ENCODE measurements at regions not wholly inside any gene's neighbourhood (a gene's known extent, or its start where the extent isn't known, plus 50 kb on each side); places are given as distances from the start of the nearest gene placed in this dataset.

DNA sequence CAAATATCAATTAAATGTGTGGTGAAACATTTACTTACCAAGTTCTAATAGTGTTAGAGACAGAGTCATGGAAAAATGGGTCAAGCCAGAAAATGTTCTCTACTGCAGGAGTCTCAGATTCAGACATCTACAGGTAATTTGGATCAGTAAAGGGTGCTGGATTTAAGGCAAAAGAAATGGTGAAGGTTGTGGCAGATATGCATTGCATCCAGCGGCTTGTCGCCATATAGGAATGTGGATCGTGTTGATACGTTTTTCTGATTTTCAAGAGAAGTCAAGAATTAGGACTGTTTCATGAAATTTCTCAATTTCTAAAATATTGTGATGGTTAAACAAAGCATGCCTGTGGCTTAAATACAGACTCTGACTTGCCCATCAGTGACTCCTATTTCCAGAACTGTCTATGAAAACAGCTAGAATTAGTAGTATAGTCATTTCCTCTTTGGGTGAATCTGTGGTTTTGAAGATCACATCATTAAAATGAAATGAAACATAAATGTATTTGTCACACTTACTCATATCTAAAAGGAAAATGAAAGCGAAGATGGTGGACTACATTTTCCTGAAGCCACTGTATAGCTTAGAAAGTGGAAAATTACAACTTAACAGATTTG, 110.1 kb upstream of the VEGFC start:
- no peak for DNase-seq (ENCODE audit: low spot score)

DNA sequence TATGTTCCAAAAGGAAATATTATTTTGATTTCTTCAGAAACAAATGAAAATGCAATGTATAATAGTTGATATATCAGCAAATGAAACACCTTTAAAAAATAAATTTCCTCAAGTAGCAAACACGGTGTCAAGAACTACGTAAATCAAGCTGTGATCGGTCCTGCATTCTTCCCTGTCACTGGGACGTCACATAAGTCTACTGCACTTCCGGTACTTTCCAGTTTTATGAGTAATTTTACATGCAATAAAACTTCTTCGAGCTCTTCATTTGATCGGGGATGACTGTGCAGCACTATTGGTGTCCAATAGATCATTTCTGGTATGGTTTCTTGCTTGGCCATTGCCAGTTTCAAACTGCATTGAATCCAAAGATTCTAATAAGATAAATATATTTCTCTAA, 114.0 kb upstream of the VEGFC start:
- DNase-seq (ENCODE audit: low spot score): no peak

DNA sequence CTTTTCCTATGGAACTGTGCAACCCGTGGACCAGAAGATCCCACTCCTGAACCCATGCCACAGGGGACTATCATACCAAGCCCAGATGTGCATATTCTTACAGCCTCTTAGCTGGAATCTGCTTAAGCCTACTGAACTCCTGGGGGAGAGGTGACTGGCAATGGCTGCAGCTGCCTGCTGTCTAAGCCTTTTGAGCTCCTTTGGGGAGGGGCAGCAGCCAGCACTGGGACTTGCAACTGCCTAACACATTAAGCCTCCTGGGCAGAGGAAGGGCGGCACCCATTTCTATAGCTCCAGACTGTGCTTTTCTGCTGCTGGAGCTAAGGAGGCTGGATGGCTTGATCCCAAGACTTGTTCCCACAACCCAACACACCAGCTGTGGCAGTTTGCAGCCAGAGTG, 117.9 kb upstream of the VEGFC start:
- no peak for DNase-seq (ENCODE audit: low spot score)

DNA sequence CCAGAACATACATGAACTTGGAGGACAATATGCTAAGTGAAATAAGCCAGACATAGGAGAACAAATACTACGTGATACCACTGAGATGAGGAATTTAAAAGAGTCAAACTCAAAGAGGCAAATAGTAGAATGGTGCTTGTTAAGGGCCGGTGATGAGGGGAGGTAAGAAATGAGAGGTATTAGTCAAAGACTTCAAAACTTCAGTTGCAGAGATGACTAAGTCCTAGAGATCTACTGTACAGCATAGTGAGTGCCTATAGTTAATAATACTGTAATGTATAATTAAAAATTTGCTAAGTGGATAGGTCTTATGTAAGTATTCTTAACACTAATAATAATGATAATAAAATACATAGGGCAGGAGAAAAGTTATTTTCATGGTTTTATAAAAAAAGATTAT, 126.9 kb upstream of the VEGFC start:
- DNase-seq (ENCODE audit: low spot score): no peak

DNA sequence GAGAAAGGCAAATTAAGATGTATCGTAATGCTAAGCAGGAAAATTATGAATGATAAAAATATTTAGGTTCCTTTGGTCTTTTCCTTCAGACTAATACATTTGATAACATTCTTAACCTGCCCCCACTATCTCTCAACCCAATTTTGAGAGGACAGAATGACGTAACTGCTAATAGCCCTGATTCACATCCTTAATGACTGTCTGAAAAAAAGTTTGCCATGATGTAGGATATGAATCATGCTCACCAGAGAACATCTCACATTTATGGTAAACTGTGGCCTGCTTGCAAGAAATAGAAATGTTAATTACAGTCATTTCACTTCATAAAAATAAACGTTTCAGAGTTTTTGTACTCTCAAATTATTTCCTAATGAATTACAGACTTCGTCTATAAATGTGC, 128.0 kb upstream of the VEGFC start:
- DNase-seq (ENCODE audit: low spot score): no peak

DNA sequence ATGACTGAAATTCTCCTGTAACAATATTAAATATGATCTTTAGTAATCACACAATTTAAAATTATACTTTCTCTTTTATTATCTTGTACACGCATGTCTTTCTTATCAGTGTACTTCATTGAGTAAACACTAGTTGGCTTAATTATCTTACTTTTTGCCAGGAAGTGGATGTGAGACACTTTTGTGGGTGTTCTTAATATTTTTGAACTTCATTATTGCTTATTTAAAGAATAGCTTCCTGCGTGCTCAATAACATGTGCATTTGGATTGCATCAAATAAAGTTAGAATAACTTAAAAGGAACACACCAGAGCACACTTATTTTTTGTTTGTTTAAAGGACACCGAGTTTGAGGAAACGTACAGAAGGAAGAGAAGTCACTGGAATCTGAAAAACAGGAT, 128.5 kb upstream of the VEGFC start:
- DNase-seq (ENCODE audit: low spot score): no peak

DNA sequence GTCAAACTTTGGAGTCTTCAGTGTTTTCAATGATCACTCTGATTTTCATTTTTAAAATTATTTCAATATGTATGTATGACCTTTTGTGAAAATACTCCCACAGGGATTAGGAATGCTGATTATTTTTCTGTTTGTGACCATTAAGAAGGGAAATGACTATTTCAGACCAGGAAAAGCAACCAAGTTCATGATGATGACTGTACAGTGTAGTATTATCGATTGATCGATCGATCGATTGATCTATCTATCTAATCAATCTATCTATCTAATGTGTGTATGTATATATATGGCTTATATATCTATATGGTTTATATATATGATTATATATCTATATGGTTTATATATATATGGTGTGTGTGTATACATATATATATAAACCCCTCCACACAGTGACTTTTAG, 131.5 kb upstream of the VEGFC start:
- no peak for DNase-seq (ENCODE audit: low spot score)

DNA sequence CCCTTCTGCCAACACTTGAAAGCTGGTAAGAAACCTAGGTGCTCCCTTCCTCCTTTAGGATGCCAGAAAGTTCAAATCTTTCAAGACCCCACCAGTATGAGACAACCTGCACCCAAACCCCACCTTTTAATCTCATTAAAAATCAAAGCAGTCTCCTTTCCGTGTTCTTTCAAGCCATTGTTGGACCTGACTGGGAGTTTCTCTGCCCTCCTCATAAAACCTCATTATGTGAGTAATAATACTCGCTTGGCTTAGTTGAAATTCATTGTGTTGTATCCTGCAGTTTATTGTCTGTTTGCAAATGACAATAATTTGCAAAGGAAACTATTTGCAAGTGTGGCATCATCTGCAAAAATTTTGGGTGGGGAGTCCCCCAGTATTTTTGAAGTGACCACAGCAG, 133.2 kb upstream of the VEGFC start:
- DNase-seq (ENCODE audit: low spot score): no peak

DNA sequence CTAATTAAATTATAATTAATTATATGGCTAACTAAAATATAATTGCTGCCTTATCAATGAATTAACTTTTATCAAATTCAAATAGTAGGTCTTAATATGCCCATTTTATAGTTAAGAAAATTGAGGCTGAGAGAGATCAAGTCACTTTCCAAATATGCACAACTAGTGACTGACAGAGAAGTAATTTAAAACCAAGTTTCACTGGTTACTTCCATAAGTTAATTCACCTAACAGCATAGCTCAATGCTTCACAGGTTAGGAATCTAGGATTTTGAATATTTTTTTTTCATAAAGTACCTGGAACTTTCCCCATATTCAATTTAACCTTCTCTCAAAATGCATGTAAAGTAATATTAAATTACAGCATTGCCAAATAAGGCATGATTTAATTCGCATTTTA, 134.4 kb upstream of the VEGFC start:
- no peak for DNase-seq (ENCODE audit: low spot score)

DNA sequence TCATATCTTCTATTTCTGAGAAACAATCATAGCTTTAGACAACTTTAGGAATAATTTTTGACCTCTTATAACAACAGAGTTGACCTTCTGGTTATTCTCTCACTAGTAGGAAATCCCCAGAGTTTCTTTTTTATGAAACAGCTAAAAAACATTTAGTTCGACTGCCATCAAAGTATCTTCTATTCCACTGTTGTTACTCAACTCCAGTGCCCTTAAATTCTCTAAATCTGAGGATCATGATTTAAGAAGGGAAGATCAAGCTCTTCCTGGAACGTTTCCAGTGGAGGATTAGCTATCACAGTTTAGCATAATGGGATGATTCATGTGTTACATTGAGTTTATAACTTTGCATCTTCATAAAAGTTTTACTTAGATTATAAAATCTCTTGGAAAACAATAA, 134.9 kb upstream of the VEGFC start:
- no peak for DNase-seq (ENCODE audit: low spot score)

DNA sequence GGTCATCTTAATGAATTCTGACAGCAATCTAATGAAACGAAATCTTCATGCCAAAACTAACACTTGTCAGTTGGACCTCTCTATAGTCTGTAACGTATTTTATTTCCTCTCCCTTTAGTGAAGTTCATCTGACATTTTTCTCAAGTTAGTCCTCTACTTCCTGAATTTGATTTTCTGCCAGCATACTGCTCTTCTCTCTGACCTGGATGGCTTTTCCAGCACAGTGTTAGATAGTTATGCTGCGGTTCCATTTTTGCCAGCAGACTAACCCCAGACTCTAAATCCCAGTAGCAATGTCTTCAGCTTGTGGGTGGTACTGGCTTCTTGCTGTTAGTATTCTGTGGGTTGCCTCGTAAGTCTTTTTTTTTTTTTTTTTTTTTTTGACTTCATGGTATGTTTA, 146.7 kb upstream of the VEGFC start:
- no peak for DNase-seq (ENCODE audit: low spot score)

DNA sequence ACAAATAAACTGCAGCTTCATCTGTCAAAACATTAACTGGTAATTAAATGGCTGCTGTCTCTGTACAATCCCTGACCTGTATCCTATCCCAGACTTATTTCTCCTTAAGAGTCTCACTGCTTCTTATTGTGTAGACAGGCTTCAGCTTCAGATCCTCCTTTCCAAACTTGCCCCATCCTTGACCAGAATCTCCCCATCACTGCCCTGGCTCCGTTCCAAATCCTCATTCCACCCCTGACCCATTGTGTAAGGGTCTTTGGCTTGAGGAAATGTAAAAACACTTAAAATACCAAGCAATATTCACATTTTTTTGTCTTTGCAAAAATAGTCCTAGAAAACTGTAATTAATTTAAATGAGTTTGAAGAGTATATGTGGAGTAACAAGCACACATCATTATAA, 152.6 kb upstream of the VEGFC start:
- no peak for DNase-seq (ENCODE audit: low spot score)

DNA sequence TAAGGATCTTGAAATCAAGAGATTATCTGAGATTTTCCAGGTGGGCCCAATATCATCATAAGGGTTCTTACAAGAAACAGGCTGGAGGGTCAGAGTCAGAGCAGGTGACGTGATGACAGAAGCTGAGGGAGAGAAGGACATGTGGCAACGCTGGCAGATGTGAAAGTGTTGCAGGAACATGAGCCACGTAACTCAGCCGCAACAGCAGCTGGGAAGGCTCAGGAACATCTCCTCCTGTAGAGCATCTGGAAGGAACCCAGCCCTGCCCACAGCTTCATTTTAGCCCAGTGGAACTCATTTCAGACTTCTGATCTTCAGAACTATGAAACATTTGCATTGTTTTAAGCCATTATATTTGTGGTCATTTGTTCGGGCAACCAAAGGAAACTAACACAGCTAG, 156.3 kb upstream of the VEGFC start:
- DNase-seq (ENCODE audit: low spot score): no peak

DNA sequence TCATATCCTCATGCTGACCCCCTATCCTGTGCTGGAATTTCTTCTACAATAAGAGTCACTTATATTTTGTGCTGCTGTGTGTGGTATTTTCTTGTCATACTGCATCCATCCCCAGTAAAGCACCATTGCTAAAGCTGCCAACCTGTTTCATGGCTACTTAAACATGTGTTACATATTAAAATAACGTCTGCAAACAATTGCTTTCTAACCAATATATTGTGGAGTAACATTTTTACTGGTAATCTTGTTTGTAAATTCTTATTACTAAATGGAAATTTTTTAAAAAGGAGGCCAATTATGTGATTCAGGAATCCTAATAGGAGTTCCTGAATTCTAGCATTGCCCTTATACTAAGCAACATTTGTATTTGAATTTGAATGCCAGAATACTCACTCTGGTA, 160.3 kb upstream of the VEGFC start:
- DNase-seq (ENCODE audit: low spot score): no peak

DNA sequence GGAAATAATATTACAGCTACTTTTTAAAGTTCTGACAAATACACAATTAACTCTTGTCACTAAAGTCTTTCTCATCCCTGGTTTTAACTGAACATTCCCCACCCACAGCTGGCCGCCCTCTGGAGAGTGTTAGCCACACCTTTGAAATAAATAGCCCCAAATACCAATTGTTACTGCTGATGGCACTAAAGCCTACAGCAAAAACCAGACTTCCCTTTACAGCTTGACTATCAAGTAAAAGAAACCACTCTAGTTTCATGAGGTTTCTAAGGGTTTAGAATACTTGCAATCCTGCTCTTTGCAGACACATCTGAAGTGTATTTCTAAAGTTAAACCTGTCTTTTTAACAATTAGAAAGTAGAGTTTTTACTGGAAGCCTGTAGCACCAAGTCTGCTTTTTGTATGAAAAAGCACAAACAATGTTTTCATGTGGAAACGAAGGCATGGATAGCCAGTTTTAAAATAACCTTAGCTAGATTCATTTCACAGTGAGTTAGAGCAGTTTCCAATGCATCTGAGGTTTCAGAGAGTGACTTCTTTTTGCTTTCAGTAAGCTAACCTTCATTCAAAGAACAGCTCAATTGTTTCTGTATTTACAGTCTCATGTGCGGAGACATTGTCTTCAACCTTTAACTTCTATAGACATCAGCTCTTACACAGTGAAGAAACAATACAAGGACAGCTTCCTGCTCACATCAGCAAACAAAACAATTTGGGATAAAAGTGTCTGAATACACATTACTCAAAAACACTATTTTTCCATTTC, 164.8 kb upstream of the VEGFC start:
- DNase-seq (ENCODE audit: low spot score): no peak

DNA sequence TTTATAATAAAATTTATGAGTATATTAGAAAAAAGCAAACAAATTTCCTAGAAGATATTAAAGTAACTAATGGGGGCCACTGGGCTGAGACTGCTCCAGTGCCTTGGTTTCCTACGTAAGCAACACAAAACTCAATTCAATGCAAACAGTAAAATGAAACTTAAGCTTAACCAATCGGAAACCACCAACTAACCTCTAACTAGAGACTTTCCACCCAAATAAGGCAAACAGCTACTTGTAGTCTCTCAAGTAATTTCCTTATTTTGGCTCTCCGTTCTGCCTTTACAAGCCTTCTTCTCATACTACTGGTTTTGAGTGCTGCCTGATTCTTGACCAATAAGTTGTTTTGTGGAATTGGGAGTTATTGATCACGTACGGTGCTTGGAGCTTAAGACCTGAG, 167.3 kb upstream of the VEGFC start:
- DNase-seq (ENCODE audit: low spot score): no peak

DNA sequence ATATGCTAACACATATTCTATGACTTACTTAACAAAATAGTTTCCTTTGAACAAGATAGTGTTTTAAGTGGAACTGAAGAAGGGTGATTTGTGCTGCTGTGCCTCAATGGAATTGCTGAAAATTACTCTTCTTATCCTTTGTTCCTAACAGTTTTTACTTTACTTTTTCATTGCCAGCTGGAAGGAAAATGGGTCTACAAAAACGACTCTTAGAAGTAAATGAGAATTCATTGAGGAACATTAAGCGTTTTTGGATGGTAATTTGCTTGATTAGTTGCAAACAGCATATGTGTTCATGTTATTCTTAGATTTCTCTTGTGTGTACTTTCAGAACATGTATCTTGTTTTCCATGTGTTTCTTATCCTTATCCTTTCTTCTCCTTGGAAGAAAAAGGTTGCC, 170.4 kb upstream of the VEGFC start:
- no peak for DNase-seq (ENCODE audit: low spot score)

DNA sequence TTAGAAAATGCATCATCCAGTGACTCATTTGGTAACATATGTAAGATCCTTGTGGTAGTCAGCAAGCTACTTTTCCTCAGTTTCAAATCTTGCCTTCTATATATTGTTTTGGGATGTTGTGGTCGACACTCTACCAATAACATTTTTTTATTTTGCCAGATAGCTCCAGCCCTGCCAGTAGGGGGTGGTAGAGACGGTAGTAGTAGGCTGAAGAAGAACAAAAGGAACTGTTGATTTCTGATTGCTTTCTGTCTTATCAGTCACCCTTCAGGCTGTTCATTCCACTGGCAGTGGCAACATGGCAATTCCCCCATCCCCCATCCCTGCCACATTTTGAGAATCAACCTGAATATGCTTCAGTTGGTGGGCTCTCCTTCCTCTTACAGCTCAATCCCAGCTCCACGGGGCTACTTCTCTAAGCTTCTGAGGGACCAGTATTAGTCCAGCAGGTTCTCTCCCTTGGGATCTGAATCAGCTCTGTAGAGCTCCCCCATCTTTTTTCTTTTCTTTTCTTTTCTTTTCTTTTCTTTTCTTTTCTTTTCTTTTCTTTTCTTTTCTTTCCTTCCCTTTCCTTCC, 171.5 kb upstream of the VEGFC start:
- no peak for DNase-seq (ENCODE audit: low spot score)

DNA sequence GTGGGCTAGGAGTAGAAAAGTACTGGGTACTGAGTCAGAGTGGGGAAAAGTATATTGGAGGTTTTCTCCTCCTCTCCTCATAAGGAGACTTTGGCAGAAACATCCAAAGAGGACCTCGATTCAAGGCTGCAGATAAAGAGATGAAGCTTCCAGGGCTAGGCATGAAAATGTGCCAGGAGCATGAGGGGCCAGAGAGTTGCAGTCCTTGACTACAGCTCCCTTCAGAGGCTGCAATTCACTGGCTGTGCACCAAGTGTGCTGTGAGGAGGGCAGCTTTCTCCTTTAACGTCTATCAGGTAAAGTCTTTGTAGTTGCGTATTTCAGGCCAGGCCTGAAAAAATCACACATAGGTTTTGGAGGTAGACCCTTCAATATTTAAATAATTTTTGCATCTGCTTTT, 174.9 kb upstream of the VEGFC start:
- no peak for DNase-seq (ENCODE audit: low spot score)

DNA sequence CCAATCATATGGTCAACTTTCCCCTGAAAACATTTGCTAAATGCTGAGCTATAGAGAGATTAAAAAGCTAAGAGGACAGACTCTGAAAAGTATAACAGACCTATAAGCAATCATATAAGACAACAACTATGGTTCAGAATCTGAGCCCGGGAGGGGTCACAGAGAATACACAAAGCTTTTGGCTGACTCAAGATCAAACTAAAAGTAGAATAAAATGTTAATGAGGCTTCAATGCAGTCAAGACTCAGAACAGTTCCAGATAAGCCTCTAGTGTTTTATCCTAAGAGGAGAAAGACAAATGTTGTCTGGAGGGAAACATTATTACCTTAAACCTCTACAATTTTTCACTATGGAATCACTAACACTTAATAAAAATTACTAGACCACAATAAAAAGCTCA, 175.4 kb upstream of the VEGFC start:
- no peak for DNase-seq (ENCODE audit: low spot score)

DNA sequence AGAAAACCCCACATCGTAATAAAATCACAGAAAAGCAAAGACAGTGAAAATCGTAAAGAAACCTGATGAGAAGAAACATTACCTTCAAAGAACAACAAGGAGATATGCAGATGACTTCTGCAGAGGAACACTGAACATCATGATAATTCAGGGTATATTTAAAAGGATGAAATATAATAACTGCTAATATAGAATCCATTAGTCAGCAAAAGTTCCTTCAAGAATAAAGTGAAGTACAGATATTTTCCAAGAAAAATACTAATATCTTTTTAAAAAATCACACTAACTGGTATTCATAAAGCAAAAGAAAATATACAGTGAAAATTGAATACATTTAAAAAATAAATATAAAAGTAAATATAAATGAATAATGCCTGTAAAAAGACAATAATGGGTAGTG, 176.3 kb upstream of the VEGFC start:
- no peak for DNase-seq (ENCODE audit: low spot score)

DNA sequence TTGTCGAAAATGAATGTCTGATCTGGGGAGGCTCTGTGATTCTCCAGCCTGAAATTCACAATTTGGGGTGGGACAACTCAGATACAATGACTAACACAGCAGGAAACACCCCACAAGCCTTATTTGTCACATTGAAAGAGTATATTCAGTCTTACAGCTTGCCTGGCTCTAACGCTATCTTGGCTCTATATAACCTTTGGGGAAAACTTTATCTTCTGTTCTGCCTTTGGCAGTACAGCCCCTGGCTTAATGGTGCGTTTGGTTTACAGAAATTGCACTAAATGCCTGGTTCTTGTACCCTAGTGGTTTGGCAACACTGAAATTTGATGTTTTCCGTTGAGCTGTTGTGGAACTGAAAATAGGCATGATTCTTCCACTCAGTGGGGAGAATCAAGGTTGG, 178.1 kb upstream of the VEGFC start:
- DNase-seq (ENCODE audit: low spot score): no peak

DNA sequence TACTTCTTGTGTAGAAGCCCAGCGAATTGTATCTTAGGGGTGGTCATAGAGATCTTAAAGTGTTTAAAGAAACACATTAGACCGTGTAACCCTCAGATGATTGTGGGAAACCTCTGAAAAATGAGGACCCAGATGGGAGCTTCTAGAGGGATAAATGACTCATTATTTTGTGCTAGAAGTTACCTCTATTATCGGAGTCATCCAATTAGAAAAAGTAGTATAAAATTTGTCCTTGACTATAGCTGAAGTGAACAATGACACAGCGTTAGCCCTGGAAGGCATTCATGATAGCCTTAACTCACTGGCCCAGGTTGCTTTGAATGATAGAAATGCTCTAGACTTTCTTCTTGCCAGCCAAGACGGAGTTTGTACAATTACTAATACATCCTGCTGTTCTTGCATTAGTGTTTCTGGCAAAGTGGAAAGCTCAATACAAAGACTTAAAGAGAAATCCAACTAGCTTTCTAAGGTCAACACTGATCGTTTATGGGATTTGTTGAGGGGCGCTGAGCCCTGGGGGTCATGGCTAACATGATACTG, 178.9 kb upstream of the VEGFC start:
- no peak for DNase-seq (ENCODE audit: low spot score)

DNA sequence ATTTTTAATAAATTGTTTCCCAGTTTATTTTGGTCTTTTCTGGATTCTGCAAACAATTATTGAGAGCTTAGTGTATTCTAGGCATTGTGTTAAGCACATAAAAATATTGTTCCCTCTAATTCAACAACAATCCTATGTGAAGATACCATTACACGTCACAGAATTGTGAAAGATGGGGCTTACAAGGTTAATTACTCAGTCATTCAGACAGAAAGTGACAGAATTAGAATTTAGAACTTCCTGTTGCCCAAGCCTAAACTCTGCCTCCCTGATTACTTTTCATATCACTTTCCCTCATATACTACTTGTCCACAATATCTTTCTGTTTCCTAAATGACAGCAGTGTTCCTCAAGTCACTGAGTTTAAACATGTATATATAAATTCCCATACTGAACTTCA, 186.7 kb upstream of the VEGFC start:
- no peak for DNase-seq (ENCODE audit: low spot score)
